Stomach (tissue), 8 donors: ENCODE measurements at regions not wholly inside any gene's neighbourhood (a gene's known extent, or its start where the extent isn't known, plus 50 kb on each side); places are given as distances from the start of the nearest gene placed in this dataset.
"Not testable (repeated sequence)": the region's sequence is repeated elsewhere in the genome, so short reads cannot be mapped to it uniquely, and the experiment has no call there.

Source experiments
- DNase-seq, 2 donors: peaks; one replicate each; pipeline versions ENCODE4 v3.0.0 to v3.0.0-alpha.2; 2013 to 2019
- H3K27ac ChIP-seq, 5 donors: fragments of 200-600 bp in 4 of 5; sonication (generic) in 4 of 5; one replicate each; pipeline ENCODE4 v1.5.1; 2013 to 2019; ENCODE audit warnings: mild to moderate bottlenecking in 1 of 5, moderate library complexity in 1 of 5
- H3K27me3 ChIP-seq, 3 donors: fragments of 200-600 bp; sonication (generic); one replicate each; pipeline ENCODE4 v1.5.1; 2017 to 2019; ENCODE audit warnings: mixed run types in 1 of 3
- H3K36me3 ChIP-seq, 4 donors: fragments of 200-600 bp; sonication (generic); 1 replicate in 3 of 4; 2 replicates in 1 of 4; pipeline ENCODE4 v1.5.1; 2016 to 2019
- H3K4me1 ChIP-seq, 4 donors: fragments of 200-600 bp; sonication (generic); one replicate each; pipeline ENCODE4 v1.5.1; 2016 to 2019
- H3K4me3 ChIP-seq, 4 donors: fragments of 200-600 bp; sonication (generic) in 3 of 4; one replicate each; pipeline ENCODE4 v1.5.1; 2016 to 2019; ENCODE audit warnings: mild to moderate bottlenecking in 1 of 4
- H3K9me3 ChIP-seq, 4 donors: fragments of 200-600 bp; sonication (generic); one replicate each; pipeline ENCODE4 v1.5.1; 2016 to 2019
- CTCF ChIP-seq, 7 experiments: fragments of 450-650 bp in 4 of 7; fragments of 200-600 bp in 3 of 7; sonication (generic) in 3 of 7; IDR thresholded peaks; one replicate each; pipeline ENCODE4 v1.5.1; 2016 to 2019; ENCODE audit warnings: antibody characterized with exemption in 7 of 7, control low read depth in 2 of 7, mild to moderate bottlenecking in 1 of 7
- EP300 ChIP-seq: sonication (generic); formaldehyde crosslinking; IDR thresholded peaks from one replicate; pipeline ENCODE4 v1.6.1; 2017; ENCODE audit warnings: antibody characterized with exemption
- POLR2A ChIP-seq, 4 donors: fragments of 450-650 bp; IDR thresholded peaks; one replicate each; pipeline ENCODE4 v1.6.1; 2016; ENCODE audit warnings: antibody characterized with exemption in 4 of 4, control low read depth in 2 of 4, mild to moderate bottlenecking in 1 of 4, moderate library complexity in 1 of 4
- POLR2AphosphoS5 ChIP-seq, 3 donors: sonication (generic); formaldehyde crosslinking; IDR thresholded peaks; one replicate each; pipeline ENCODE4 v1.6.1; 2016; ENCODE audit warnings: antibody characterized with exemption in 3 of 3
- WGBS, 5 donors: extraction: QIAGEN DNeasy Blood & Tissue Kit in 3 of 5; methylation state at CpG; one replicate each; pipeline versions ENCODE4 v1.1.5 to v1.1.7; 2013 to 2018; 5-methylcytosine and 5-hydroxymethylcytosine counted together
- intact Hi-C: fragments of 100-400 bp; cut with DNase I; formaldehyde crosslinking; loops from one replicate; pipeline ENCODE4 v1.15.1; 2023; ENCODE audit warnings: low total_unique reads
- donor health status: healthy with polysubstance abuse.
- donor health status: Bipolar disorder and iron deficiency.
- donor health status: healthy.

- DNase-seq: no peak
- no peaks in the 10 kb centered on the region for H3K4me1 ChIP-seq
- intact Hi-C loops: no loop called here
- H3K36me3 ChIP-seq: no peaks in the 10 kb centered on the region
- TF ChIP-seq CTCF (IDR thresholded peaks at IDR 0.05): no peak
- TF ChIP-seq EP300: no peak
- TF ChIP-seq POLR2A (IDR thresholded peaks at IDR 0.05): no peak
- no peak for TF ChIP-seq POLR2AphosphoS5 (IDR thresholded peaks at IDR 0.05)
- 80 to 95% (median 90%) methylated on average over 2 to 4 of the region's 4 CpGs for WGBS, 5 donors
- H3K27ac ChIP-seq: no peak overlapping the region
- no peak overlapping the region for H3K4me3 ChIP-seq
- no peaks in the 10 kb centered on the region for H3K9me3 ChIP-seq
- H3K27me3 ChIP-seq: no peaks in the 10 kb centered on the region
These were observed 81.3 kb upstream of the CDC42EP3 start for GRCh38 chr2:37752766-37753165.

GRCh38 chr2:37753758-37754157 is 82.3 kb upstream of the CDC42EP3 start:
- no peaks in the 10 kb centered on the region for H3K4me1 ChIP-seq
- TF ChIP-seq POLR2AphosphoS5 (IDR thresholded peaks at IDR 0.05) (no peak), POLR2A (IDR thresholded peaks at IDR 0.05) (no peak), CTCF (IDR thresholded peaks at IDR 0.05) (no peak), EP300 (no peak)
- intact Hi-C loops: no loop called here
- DNase-seq: no peak
- no peak overlapping the region for H3K4me3 ChIP-seq
- H3K27ac ChIP-seq: no peak overlapping the region
- WGBS, 5 donors: 33 to 60% (median 50%) methylated on average over 8 of the region's 8 CpGs
- no peaks in the 10 kb centered on the region for H3K27me3 ChIP-seq
- H3K36me3 ChIP-seq: no peaks in the 10 kb centered on the region
- no peaks in the 10 kb centered on the region for H3K9me3 ChIP-seq

GRCh38 chr2:37755961-37756559 is 84.6 kb upstream of the CDC42EP3 start:
- WGBS, 5 donors: 92 to 100% (median 96%) methylated on average over 1 of the region's 1 CpG
- H3K27ac ChIP-seq, H3K27me3 ChIP-seq, H3K4me3 ChIP-seq, H3K36me3 ChIP-seq, H3K9me3 ChIP-seq, DNase-seq, intact Hi-C loops, H3K4me1 ChIP-seq: not testable (repeated sequence)

GRCh38 chr2:37757456-37757855 is 86.0 kb upstream of the CDC42EP3 start:
- H3K27ac ChIP-seq, H3K4me1 ChIP-seq, H3K4me3 ChIP-seq, H3K36me3 ChIP-seq, H3K9me3 ChIP-seq, DNase-seq, intact Hi-C loops, H3K27me3 ChIP-seq: not testable (repeated sequence)

GRCh38 chr2:37758141-37758601 is 86.7 kb upstream of the CDC42EP3 start:
- H3K27me3 ChIP-seq, H3K4me1 ChIP-seq, H3K9me3 ChIP-seq, H3K27ac ChIP-seq, DNase-seq, H3K4me3 ChIP-seq, H3K36me3 ChIP-seq, intact Hi-C loops: not testable (repeated sequence)
- 78 to 100% (median 89%) methylated on average over 1 of the region's 1 CpG for WGBS, 5 donors

- intact Hi-C loops, H3K27ac ChIP-seq: not testable (repeated sequence)
- WGBS, 5 donors: 88 to 100% (median 95%) methylated on average over 1 of the region's 1 CpG
These were observed 88.5 kb upstream of the CDC42EP3 start for GRCh38 chr2:37759989-37760388.

More at GRCh38 chr2:37759989-37760388, 88.5 kb upstream of the CDC42EP3 start:
- H3K36me3 ChIP-seq, H3K4me1 ChIP-seq, H3K4me3 ChIP-seq, H3K27me3 ChIP-seq, H3K9me3 ChIP-seq, DNase-seq: not testable (repeated sequence)
